A673 (cell line): ENCODE measurements at regions not wholly inside any gene's neighbourhood (a gene's known extent, or its start where the extent isn't known, plus 50 kb on each side); places are given as distances from the start of the nearest gene placed in this dataset.
"Not testable (repeated sequence)": the region's sequence is repeated elsewhere in the genome, so short reads cannot be mapped to it uniquely, and the experiment has no call there.

Source experiments
- BruUV-seq: library from RNA; stranded (reverse); fragments of 400-500 nt; replicated peaks from 2 replicates; lab custom pipeline; 2021; lab: Mats Ljungman, UMichigan
- CTCF ChIA-PET: fragments of 300-600 bp; sonication (Branson Sonifier 250); formaldehyde crosslinking; loops from one replicate; lab custom pipeline; 2022; ENCODE audit warnings: antibody characterized with exemption; lab: Charles Lee
- POLR2A ChIA-PET: fragments of 300-600 bp; sonication (Branson Sonifier 250); formaldehyde crosslinking; loops from one replicate; lab custom pipeline; 2022; ENCODE audit warnings: antibody characterized with exemption; ENCODE audit not compliant: low non-redundant PET; lab: Charles Lee
- DNase-seq: peaks from one replicate; pipeline ENCODE4 v3.0.0-alpha.2; 2015; ENCODE audit warnings: low spot score
- H3K27ac ChIP-seq: fragments of 200-600 bp; sonication (generic); 2 replicates; pipeline ENCODE4 v1.5.1; 2016; ENCODE audit warnings: mixed run types, low read depth, mild to moderate bottlenecking, mixed read lengths, antibody characterized with exemption, low read length; ENCODE audit not compliant: poor library complexity, severe bottlenecking
- H3K27me3 ChIP-seq: fragments of 200-600 bp; sonication (generic); replicated peaks from 2 replicates; pipeline ENCODE4 v1.6.1; 2017; ENCODE audit warnings: mixed run types, low read depth, mild to moderate bottlenecking, mixed read lengths, antibody characterized with exemption, low read length; ENCODE audit not compliant: insufficient read depth, poor library complexity
- H3K36me3 ChIP-seq: fragments of 200-600 bp; sonication (generic); 2 replicates; pipeline ENCODE4 v1.6.1; 2016; ENCODE audit warnings: mixed run types, mild to moderate bottlenecking, mixed read lengths, antibody characterized with exemption, low read length; ENCODE audit not compliant: insufficient read depth, poor library complexity, severe bottlenecking
- H3K4me1 ChIP-seq: fragments of 200-600 bp; sonication (generic); 2 replicates; pipeline ENCODE4 v1.6.1; 2017; ENCODE audit warnings: mixed run types, mild to moderate bottlenecking, mixed read lengths, antibody characterized with exemption, low read length; ENCODE audit not compliant: insufficient read depth, poor library complexity, severe bottlenecking
- H3K4me3 ChIP-seq: fragments of 200-600 bp; sonication (generic); 2 replicates; pipeline ENCODE4 v1.5.1; 2016; ENCODE audit warnings: low read depth, mixed run types, mild to moderate bottlenecking, mixed read lengths, low read length; ENCODE audit not compliant: poor library complexity, severe bottlenecking
- H3K9me3 ChIP-seq: fragments of 200-600 bp; sonication (generic); 2 replicates; pipeline ENCODE4 v1.6.1; 2016; ENCODE audit warnings: mixed run types, low read depth, mild to moderate bottlenecking, mixed read lengths, antibody characterized with exemption, low read length; ENCODE audit not compliant: poor library complexity, severe bottlenecking
- CTCF ChIP-seq: fragments of 300-800, 200-600 bp; sonication (generic); conservative IDR thresholded peaks from 2 replicates; pipeline ENCODE4 v1.5.1; 2017; ENCODE audit warnings: low read depth, mild to moderate bottlenecking, antibody characterized with exemption, low read length, moderate library complexity, mixed read lengths
- EZH2 ChIP-seq: fragments of 200-600 bp; sonication (generic); IDR thresholded peaks from 2 replicates; pipeline ENCODE4 v1.6.1; 2017; ENCODE audit warnings: borderline replicate concordance, low read depth, mild to moderate bottlenecking, mixed read lengths, antibody characterized with exemption, low read length; ENCODE audit not compliant: poor library complexity, severe bottlenecking
- intact Hi-C: fragments of 100-400 bp; cut with micrococcal nuclease; formaldehyde crosslinking; loops from one replicate; pipeline ENCODE4 v1.10.0; 2022; ENCODE audit not compliant: unreplicated experiment

DNA sequence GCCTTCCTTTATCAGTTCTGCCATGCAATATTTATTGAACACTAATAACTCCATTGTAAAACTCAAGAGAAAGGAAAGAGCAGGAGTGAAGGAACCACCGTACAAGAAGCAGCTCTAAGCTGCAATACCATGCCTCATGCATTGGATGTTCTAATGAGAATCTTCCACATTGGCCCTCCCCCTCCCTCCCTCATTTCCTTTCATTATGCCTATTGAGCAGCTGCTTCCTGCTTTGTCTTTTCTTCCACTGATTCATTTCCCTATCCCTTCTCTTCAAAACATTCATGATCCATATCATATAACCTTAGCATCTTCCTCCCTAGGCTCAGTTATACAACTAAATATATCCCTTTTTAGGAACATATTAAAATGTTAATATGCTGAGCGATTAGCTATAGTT, 698.7 kb upstream of the GOLIM4 start:
- intact Hi-C loops: no loop called here
- ChIA-PET CTCF (no interaction called here), POLR2A (no interaction called here)
- TF ChIP-seq EZH2 (no peak), CTCF (no peak)
- peak; percentile 36 for DNase-seq
- H3K9me3 ChIP-seq: no peaks in the 10 kb centered on the region
- peaks cover 9% of the 10 kb centered on the region for H3K27me3 ChIP-seq
- no TSS peak for BruUV-seq
- H3K4me1 ChIP-seq: no peaks in the 10 kb centered on the region
- no peak overlapping the region for H3K4me3 ChIP-seq
- H3K27ac ChIP-seq: no peak overlapping the region
- H3K36me3 ChIP-seq: no peaks in the 10 kb centered on the region

GRCh38 chr3:168782193-168782592, 686.5 kb upstream of the GOLIM4 start:
- no peaks in the 10 kb centered on the region for H3K4me1 ChIP-seq
- TF ChIP-seq CTCF: no peak
- no peak for TF ChIP-seq EZH2
- no peak overlapping the region for H3K4me3 ChIP-seq
- no peak for DNase-seq
- intact Hi-C loops: no loop called here
- no TSS peak for BruUV-seq
- ChIA-PET POLR2A (no interaction called here), CTCF (no interaction called here)
- H3K27ac ChIP-seq: no peak overlapping the region
- no peaks in the 10 kb centered on the region for H3K27me3 ChIP-seq
- H3K9me3 ChIP-seq: no peaks in the 10 kb centered on the region
- H3K36me3 ChIP-seq: no peaks in the 10 kb centered on the region

- H3K27ac ChIP-seq, H3K4me3 ChIP-seq, BruUV-seq, POLR2A ChIA-PET, H3K27me3 ChIP-seq, CTCF ChIA-PET, DNase-seq, H3K9me3 ChIP-seq, H3K36me3 ChIP-seq, intact Hi-C loops, H3K4me1 ChIP-seq: not testable (repeated sequence)
Measured at GRCh38 chr3:168779970-168780645, 684.4 kb upstream of the GOLIM4 start.

- Histone ChIP-seq H3K4me1 (no peaks in the 10 kb centered on the region), H3K36me3 (no peaks in the 10 kb centered on the region), H3K27me3 (no peaks in the 10 kb centered on the region), H3K9me3 (no peaks in the 10 kb centered on the region), H3K27ac (no peak overlapping the region), H3K4me3 (no peak overlapping the region)
- TF ChIP-seq CTCF (no peak), EZH2 (no peak)
- DNase-seq: no peak
- no TSS peak for BruUV-seq
- ChIA-PET CTCF (no interaction called here), POLR2A (no interaction called here)
- intact Hi-C loops: no loop called here
Measured at GRCh38 chr3:168753724-168754123, 658.0 kb upstream of the GOLIM4 start.
